ENCODE measurements at regions not wholly inside any gene's neighbourhood (a gene's known extent, or its start where the extent isn't known, plus 50 kb on each side); places are given as distances from the start of the nearest gene placed in this dataset.

- no peak for TF ChIP-seq GABPB1 (CRISPR knock-in tag; IDR thresholded peaks at IDR 0.05)
- TF ChIP-seq, protein P1, sequence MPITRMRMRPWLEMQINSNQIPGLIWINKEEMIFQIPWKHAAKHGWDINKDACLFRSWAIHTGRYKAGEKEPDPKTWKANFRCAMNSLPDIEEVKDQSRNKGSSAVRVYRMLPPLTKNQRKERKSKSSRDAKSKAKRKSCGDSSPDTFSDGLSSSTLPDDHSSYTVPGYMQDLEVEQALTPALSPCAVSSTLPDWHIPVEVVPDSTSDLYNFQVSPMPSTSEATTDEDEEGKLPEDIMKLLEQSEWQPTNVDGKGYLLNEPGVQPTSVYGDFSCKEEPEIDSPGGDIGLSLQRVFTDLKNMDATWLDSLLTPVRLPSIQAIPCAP (CRISPR knock-in tag; IDR thresholded peaks at IDR 0.05): no peak
- TF ChIP-seq CREM (CRISPR knock-in tag; IDR thresholded peaks at IDR 0.05): no peak
- TF ChIP-seq CTCF (IDR thresholded peaks at IDR 0.05): no peak
- TF ChIP-seq SMAD3 (CRISPR knock-in tag; IDR thresholded peaks at IDR 0.05; ENCODE audit: borderline replicate concordance): no peak
- TF ChIP-seq NR2C2 (CRISPR knock-in tag; IDR thresholded peaks at IDR 0.05): no peak
- TF ChIP-seq, protein P2, sequence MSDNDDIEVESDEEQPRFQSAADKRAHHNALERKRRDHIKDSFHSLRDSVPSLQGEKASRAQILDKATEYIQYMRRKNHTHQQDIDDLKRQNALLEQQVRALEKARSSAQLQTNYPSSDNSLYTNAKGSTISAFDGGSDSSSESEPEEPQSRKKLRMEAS (CRISPR knock-in tag; IDR thresholded peaks at IDR 0.05): no peak
- no peak for TF ChIP-seq IRF2 (CRISPR knock-in tag; IDR thresholded peaks at IDR 0.05; ENCODE audit: borderline replicate concordance, low read depth)
- TF ChIP-seq SP1 (CRISPR knock-in tag; conservative IDR thresholded peaks at IDR 0.05): no peak
- no peak for TF ChIP-seq NR1H2 (CRISPR knock-in tag; IDR thresholded peaks at IDR 0.05)
- TF ChIP-seq, protein P3, sequence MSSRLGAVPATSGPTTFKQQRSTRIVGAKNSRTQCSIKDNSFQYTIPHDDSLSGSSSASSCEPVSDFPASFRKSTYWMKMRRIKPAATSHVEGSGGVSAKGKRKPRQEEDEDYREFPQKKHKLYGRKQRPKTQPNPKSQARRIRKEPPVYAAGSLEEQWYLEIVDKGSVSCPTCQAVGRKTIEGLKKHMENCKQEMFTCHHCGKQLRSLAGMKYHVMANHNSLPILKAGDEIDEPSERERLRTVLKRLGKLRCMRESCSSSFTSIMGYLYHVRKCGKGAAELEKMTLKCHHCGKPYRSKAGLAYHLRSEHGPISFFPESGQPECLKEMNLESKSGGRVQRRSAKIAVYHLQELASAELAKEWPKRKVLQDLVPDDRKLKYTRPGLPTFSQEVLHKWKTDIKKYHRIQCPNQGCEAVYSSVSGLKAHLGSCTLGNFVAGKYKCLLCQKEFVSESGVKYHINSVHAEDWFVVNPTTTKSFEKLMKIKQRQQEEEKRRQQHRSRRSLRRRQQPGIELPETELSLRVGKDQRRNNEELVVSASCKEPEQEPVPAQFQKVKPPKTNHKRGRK (CRISPR knock-in tag; IDR thresholded peaks at IDR 0.05; ENCODE audit: borderline replicate concordance): no peak
- no peak for TF ChIP-seq FOXP1 (CRISPR knock-in tag; IDR thresholded peaks at IDR 0.05; ENCODE audit: borderline replicate concordance)
- TF ChIP-seq, protein P4, sequence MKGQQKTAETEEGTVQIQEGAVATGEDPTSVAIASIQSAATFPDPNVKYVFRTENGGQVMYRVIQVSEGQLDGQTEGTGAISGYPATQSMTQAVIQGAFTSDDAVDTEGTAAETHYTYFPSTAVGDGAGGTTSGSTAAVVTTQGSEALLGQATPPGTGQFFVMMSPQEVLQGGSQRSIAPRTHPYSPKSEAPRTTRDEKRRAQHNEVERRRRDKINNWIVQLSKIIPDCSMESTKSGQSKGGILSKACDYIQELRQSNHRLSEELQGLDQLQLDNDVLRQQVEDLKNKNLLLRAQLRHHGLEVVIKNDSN (CRISPR knock-in tag; IDR thresholded peaks at IDR 0.05): no peak
- TF ChIP-seq, protein P5, sequence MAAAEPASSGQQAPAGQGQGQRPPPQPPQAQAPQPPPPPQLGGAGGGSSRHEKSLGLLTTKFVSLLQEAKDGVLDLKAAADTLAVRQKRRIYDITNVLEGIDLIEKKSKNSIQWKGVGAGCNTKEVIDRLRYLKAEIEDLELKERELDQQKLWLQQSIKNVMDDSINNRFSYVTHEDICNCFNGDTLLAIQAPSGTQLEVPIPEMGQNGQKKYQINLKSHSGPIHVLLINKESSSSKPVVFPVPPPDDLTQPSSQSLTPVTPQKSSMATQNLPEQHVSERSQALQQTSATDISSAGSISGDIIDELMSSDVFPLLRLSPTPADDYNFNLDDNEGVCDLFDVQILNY (CRISPR knock-in tag; IDR thresholded peaks at IDR 0.05): no peak
Observed at GRCh38 chr10:114881417-114881816, 56.6 kb upstream of the TRUB1 start.
